GM19395 (cell line): ENCODE measurements at regions not wholly inside any gene's neighbourhood (a gene's known extent, or its start where the extent isn't known, plus 50 kb on each side); places are given as distances from the start of the nearest gene placed in this dataset.
"Not testable (repeated sequence)": the region's sequence is repeated elsewhere in the genome, so short reads cannot be mapped to it uniquely, and the experiment has no call there.

Experiments used
- ATAC-seq: cut with Tn5 transposase; IDR thresholded peaks from one replicate; pipeline ENCODE4 v1.9.1; 2021; ENCODE audit warnings: mild to moderate bottlenecking, moderate library complexity; ENCODE audit not compliant: unreplicated experiment

DNA sequence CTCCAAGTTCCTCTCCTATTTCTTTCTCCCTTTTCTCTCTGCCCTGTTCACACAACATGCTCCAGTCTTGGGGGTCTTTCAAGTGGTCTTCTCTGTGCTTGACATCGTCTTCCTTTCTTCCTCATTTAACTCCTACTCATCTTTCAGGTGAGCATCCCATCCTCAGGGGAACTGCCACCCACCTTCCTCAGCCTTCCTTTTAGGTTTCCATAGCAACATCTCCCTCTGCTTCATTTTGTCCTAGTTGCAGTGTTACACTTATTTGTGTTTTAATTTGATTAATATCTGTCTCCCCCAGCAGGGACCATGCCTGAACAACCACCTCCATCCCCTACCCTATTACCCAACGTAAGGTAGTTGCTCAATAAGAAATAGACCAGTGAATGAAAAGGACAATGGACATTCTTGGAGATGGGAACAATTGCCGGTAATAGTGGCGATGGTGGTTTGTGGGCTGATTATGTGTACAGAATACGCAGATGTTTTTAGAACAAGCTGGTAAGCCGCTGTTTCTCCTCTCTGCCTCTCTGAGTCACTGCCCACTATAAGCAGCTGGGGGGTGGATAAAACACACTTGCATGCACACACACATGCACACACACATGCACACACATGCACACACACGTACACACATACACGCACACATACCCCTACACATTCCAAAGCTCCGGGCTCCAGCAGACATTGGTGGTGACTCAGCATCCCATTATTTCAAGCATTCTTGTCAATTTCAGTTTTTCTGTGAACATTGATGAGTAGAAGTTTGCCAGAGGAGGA lies 251.6 kb downstream of the GATA3 start:
- no peak for ATAC-seq

DNA sequence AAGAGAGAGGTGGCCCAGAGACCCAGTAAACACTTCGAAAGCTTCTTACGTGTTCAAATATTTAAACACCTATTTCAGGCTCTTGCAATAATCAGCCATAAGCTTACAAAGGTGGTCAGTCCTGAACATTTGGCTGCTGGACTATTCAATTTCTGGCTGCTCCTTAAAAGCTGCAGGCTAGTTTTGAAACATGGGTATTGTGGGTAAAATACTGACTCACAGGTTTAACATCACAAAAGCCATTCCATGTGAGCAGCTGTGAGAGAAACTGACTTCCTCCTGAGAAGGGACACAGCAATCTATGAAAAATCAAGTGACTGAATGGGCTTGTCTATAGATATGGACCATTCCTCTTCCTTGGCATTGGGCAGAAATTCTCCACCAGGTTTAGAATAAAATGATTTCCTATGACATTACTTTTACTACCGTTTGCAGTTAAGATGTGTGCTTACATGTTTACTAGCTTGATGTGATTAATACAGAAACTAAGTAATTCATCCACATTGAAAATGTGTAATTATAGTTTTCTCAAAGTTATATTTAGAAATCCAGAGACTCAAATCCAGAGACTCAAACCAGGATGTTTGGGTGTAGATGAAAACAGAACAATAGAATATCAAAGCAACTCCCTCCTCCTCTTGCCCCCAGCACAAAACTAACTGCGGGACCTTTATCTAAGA lies 252.3 kb downstream of the GATA3 start:
- no peak for ATAC-seq

DNA sequence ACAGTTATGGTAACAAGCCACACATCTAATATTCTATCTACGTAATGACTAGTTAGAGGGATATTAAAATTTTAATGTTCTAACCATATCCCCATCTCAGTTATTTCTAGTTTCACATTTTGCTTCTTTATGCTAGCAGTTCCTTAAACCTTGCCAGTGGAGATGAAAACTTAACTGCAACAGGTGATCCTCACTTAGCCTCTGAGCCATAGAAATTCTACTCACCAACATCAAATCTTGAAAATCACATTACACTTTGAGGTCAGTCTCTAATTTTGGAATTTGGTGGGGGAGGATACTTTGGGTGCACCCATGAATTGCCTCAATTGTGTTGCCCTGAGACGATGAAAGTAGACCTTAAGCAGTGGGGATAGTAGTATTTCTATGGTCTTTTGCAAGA lies 256.4 kb downstream of the GATA3 start:
- no peak for ATAC-seq

- no peak for ATAC-seq
Measured at GRCh38 chr10:8311526-8312070, 257.1 kb downstream of the GATA3 start.

GRCh38 chr10:8312079-8312478 lies 257.6 kb downstream of the GATA3 start:
- no peak for ATAC-seq

DNA sequence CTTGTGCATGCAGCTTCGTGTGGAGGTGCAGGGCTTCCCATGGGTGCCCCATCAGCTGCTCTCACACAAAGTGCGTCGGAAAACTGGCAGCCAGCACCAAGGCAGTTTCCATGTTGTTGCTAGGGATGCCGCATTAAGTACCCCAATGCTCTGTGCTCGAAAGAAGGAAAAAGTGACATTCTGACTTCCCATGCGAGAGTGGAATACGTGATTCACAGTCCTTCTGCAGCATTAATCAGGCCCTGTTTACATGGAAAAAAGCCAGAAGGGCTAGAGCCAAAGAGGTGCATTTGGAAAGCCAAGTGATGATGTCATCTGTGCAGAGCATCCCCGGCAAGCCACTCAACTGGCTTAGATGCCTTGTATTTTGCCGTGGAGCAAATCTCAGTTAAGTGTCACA lies 258.3 kb downstream of the GATA3 start:
- ATAC-seq, result no peak

DNA sequence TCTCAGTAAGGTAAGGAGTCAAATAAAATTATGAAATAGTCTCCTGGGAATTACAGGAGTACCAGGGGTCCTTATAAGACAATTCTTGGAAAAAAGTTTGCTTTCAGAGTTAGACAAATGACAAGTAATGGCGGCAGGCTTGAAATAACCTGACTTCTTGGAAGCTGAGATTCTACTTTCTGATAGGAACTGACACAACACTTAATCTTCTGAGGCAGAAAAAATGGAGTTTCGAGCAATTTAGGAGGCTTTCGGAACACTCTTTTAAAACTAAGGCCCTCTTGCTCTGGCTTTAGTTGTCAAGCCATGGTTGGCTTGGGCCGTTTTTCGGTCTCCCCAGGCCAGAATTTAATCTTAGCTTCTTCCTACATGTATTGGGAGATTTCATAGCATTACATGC lies 260.0 kb downstream of the GATA3 start:
- ATAC-seq, result no peak

DNA sequence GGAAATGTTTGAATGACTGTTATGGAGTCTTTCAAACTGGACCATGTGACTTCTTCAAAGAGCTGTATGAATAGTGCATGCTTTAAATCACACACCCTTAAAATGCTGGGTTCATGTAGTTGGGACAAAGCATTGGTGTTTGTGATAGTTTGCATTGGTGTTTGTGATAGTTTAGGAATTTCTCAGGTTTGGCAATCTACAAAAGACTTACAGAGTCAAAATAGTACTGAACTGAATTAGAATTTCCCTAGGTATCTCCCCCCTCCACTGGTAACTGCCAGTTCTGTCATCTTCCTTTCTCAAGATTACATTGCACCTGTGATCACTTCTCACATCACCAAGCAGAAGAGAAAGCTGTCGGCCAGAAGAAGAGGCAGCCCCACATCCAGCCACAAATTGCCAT lies 261.1 kb downstream of the GATA3 start:
- no peak for ATAC-seq

GRCh38 chr10:8316284-8316683 lies 261.8 kb downstream of the GATA3 start:
- ATAC-seq, result no peak

- not testable (repeated sequence) for ATAC-seq
Measured at GRCh38 chr10:8318429-8318828, 263.9 kb downstream of the GATA3 start.

- no peak for ATAC-seq
Measured at GRCh38 chr10:8318956-8319355, 264.5 kb downstream of the GATA3 start.

GRCh38 chr10:8319704-8320103 lies 265.2 kb downstream of the GATA3 start:
- ATAC-seq, result no peak

DNA sequence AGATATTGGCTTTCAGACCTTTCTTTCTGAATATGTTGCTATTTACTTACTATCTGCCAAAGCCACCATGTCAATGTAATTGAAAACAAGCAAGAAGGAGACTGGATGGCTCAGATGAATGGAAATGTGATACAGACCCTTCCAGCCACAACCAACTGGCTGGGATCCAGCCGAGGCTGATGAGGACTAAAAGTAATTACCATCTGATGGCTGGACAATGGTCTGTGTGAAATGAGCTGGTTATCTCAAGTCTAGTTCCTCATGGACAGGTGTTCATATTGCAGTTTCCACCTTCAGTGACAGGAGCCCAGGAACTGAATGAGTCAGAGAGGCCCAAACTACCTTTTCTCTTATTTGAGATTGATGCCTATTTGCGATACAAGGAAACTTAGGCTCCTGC lies 267.5 kb downstream of the GATA3 start:
- ATAC-seq, result no peak

DNA sequence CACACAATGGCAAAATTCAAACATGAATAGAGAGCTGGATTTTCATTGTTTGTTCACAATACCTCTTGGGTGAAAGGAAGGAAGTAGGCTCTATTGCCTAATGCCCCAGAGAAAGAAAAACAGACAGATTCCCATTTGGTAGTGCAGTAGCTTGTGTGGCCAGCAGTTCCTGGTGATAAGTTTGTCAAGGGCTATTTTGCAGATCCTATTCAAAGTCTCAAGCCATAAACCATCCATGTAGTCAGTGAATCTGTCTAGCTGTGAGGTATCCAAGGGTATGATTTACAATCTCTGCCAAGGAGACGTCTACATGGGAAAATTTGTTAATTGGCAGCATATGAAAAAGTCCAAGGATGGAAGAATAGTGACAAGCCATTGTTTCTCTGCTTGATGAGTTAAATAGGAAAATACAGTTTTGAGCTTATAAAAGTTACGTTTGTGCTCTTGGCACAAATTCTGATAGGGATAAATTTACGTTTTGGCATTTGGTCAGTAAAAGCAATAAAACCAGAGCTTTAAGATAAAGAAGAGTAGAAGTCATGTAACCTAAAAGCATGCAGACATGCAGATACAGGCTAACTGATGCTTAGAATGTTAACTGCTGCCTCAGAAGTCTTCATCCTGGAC lies 269.1 kb downstream of the GATA3 start:
- no peak for ATAC-seq

GRCh38 chr10:8325024-8325980 lies 270.8 kb downstream of the GATA3 start:
- ATAC-seq, result no peak

DNA sequence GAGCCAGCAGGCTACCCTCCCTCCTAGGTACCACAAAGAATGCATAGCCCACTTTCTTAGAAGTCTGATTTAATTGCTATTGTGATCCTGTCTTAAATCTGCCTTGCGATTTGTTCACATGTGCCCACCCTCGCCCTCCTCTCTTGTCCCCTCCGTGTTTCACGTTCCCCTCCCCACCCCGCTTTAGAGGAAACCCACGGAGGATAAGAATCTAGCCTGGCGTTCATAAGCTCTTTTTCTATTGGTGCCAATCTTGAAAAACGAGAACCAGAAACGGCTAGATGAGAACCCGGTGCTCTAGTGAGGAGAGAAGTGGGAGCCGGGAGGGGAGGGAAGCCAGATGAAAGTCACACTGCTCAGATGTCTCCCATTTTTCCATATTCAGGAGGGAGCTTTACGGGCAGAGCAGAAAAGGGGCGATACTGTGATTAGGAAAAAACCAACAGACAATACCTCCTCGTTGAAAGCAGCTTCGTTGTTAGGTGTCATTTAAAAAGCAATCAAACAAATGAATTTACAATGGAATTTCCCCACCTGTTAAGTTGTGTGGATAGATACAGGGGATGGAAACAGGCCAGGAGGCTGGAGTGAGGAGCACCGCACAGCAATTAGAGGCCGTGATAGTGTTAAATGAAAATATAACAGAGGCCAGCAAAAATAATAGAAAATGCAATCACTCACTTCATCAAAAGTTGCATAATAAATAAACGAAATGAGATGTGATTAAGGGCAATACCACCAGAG lies 272.1 kb downstream of the GATA3 start:
- no peak for ATAC-seq

DNA sequence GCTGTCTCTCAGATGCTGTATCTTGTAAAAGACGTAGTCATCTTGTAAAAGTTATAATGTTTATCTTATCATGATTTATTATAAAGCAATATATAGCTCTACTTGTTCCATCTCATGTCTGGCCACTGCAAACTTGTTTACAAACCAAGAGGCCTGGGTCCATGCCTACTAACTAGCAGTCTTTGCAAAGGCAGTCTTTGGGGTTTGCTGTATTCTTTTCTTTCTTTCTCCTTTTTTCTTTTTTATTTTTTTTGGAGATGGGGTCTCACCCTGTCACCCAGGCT lies 272.6 kb downstream of the GATA3 start:
- no peak for ATAC-seq

GRCh38 chr10:8331387-8331786 lies 276.9 kb downstream of the GATA3 start:
- no peak for ATAC-seq

- ATAC-seq, result peak; percentile 93
Measured at GRCh38 chr10:8331896-8332729, 277.6 kb downstream of the GATA3 start.
